Activated CD4-positive, alpha-beta T cell treated with anti-CD3 and anti-CD28 coated beads for 4 hours (primary cell): ENCODE measurements at regions not wholly inside any gene's neighbourhood (a gene's known extent, or its start where the extent isn't known, plus 50 kb on each side); places are given as distances from the start of the nearest gene placed in this dataset.
"Not testable (repeated sequence)": the region's sequence is repeated elsewhere in the genome, so short reads cannot be mapped to it uniquely, and the experiment has no call there.

Experiments used
- DNase-seq, 2 donors: peaks; one replicate each; pipeline ENCODE4 v3.0.0-alpha.2; 2020

- DNase-seq = no peak
Observed at GRCh38 chr13:80552851-80553440, 212.0 kb upstream of the SPRY2 start.

GRCh38 chr13:80551650-80552497 is 210.9 kb upstream of the SPRY2 start:
- DNase-seq = no peak

GRCh38 chr13:80550971-80551441 is 210.1 kb upstream of the SPRY2 start:
- DNase-seq = no peak

GRCh38 chr13:80548915-80549314 is 208.0 kb upstream of the SPRY2 start:
- no peak for DNase-seq

GRCh38 chr13:80547885-80548825 is 207.2 kb upstream of the SPRY2 start:
- DNase-seq = no peak

- DNase-seq = no peak
Observed at GRCh38 chr13:80547341-80547740, 206.4 kb upstream of the SPRY2 start.

- DNase-seq = no peak
Observed at GRCh38 chr13:80533175-80533574, 192.2 kb upstream of the SPRY2 start.

- DNase-seq = no peak
Observed at GRCh38 chr13:80530902-80531301, 190.0 kb upstream of the SPRY2 start.

- no peak for DNase-seq
Observed at GRCh38 chr13:80530191-80530590, 189.3 kb upstream of the SPRY2 start.

GRCh38 chr13:80529734-80530133 is 188.8 kb upstream of the SPRY2 start:
- no peak for DNase-seq

GRCh38 chr13:80528733-80529132 is 187.8 kb upstream of the SPRY2 start:
- DNase-seq = no peak

GRCh38 chr13:80527400-80527799 is 186.5 kb upstream of the SPRY2 start:
- no peak for DNase-seq

- no peak for DNase-seq
Observed at GRCh38 chr13:80524447-80525215, 183.7 kb upstream of the SPRY2 start.

GRCh38 chr13:80523134-80523533 is 182.2 kb upstream of the SPRY2 start:
- DNase-seq = no peak

- not testable (repeated sequence) for DNase-seq
Observed at GRCh38 chr13:80522463-80522862, 181.5 kb upstream of the SPRY2 start.

- DNase-seq = no peak
Observed at GRCh38 chr13:80516818-80517348, 176.0 kb upstream of the SPRY2 start.

- DNase-seq = no peak
Observed at GRCh38 chr13:80515296-80515695, 174.4 kb upstream of the SPRY2 start.

- DNase-seq = no peak
Observed at GRCh38 chr13:80513196-80513595, 172.3 kb upstream of the SPRY2 start.

- DNase-seq = no peak
Observed at GRCh38 chr13:80510686-80511085, 169.8 kb upstream of the SPRY2 start.

GRCh38 chr13:80509264-80509663 is 168.3 kb upstream of the SPRY2 start:
- no peak for DNase-seq

GRCh38 chr13:80508031-80508430 is 167.1 kb upstream of the SPRY2 start:
- DNase-seq = no peak

- DNase-seq = no peak
Observed at GRCh38 chr13:80504453-80504852, 163.5 kb upstream of the SPRY2 start.
